H9 (cell line): ENCODE measurements at regions not wholly inside any gene's neighbourhood (a gene's known extent, or its start where the extent isn't known, plus 50 kb on each side); places are given as distances from the start of the nearest gene placed in this dataset.

Experiments
- DNase-seq: peaks from one replicate; pipeline ENCODE4 v3.0.0-alpha.2; 2017
- H2AFZ ChIP-seq: one replicate; pipeline ENCODE4 v1.6.1; 2013; ENCODE audit warnings: mild to moderate bottlenecking, low read length, control low read depth, moderate library complexity
- H2AK5ac ChIP-seq: 2 replicates; pipeline ENCODE4 v1.6.1; 2013; ENCODE audit warnings: low read length, control low read depth, mixed read lengths; ENCODE audit not compliant: insufficient read length
- H2BK120ac ChIP-seq: one replicate; pipeline ENCODE4 v1.6.1; 2013; ENCODE audit warnings: low read depth, mild to moderate bottlenecking, low read length, control low read depth, inconsistent platforms; ENCODE audit not compliant: poor library complexity, severe bottlenecking
- H2BK12ac ChIP-seq: 2 replicates; pipeline ENCODE4 v1.6.1; 2013; ENCODE audit warnings: low read length, control low read depth, mixed read lengths, low read depth; ENCODE audit not compliant: insufficient read length
- H2BK15ac ChIP-seq: 2 replicates; pipeline ENCODE4 v1.6.1; 2013; ENCODE audit warnings: low read depth, low read length, control low read depth
- H2BK20ac ChIP-seq: one replicate; pipeline ENCODE4 v1.6.1; 2013; ENCODE audit warnings: low read depth, mild to moderate bottlenecking, low read length, control low read depth, inconsistent platforms; ENCODE audit not compliant: poor library complexity, severe bottlenecking
- H2BK5ac ChIP-seq: 2 replicates; pipeline ENCODE4 v1.6.1; 2013; ENCODE audit warnings: low read length, control low read depth, mixed read lengths; ENCODE audit not compliant: insufficient read length
- H3K14ac ChIP-seq: 2 replicates; pipeline ENCODE4 v1.6.1; 2013; ENCODE audit warnings: low read length, control low read depth; ENCODE audit not compliant: insufficient read depth
- H3K18ac ChIP-seq: 2 replicates; pipeline ENCODE4 v1.6.1; 2013; ENCODE audit warnings: low read depth, mild to moderate bottlenecking, mixed read lengths, low read length, control low read depth; ENCODE audit not compliant: insufficient read length
- H3K23ac ChIP-seq: 2 replicates; pipeline ENCODE4 v1.6.1; 2013; ENCODE audit warnings: low read length, control low read depth, mixed read lengths, low read depth; ENCODE audit not compliant: insufficient read length
- H3K23me2 ChIP-seq: 2 replicates; pipeline ENCODE4 v1.6.1; 2013; ENCODE audit warnings: low read depth, mild to moderate bottlenecking, mixed read lengths, low read length, control low read depth; ENCODE audit not compliant: insufficient read length, poor library complexity, severe bottlenecking
- H3K27ac ChIP-seq: 2 replicates; pipeline ENCODE4 v1.5.1; 2013; ENCODE audit warnings: low read length, control low read depth, mixed read lengths, low read depth; ENCODE audit not compliant: insufficient read length
- H3K27me3 ChIP-seq: 2 replicates; pipeline ENCODE4 v1.6.1; 2013; ENCODE audit warnings: low read length, control low read depth, inconsistent platforms; ENCODE audit not compliant: insufficient read depth
- H3K4ac ChIP-seq: 2 replicates; pipeline ENCODE4 v1.6.1; 2013; ENCODE audit warnings: low read depth, mild to moderate bottlenecking, control low read depth, inconsistent platforms, low read length, moderate library complexity
- H3K4me1 ChIP-seq: 2 replicates; pipeline ENCODE4 v1.6.1; 2013; ENCODE audit warnings: low read length, control low read depth, inconsistent platforms; ENCODE audit not compliant: insufficient read depth
- H3K4me2 ChIP-seq: 2 replicates; pipeline ENCODE4 v1.6.1; 2013; ENCODE audit warnings: low read length, control low read depth, mixed read lengths; ENCODE audit not compliant: insufficient read length, insufficient read depth
- H3K56ac ChIP-seq: 2 replicates; pipeline ENCODE4 v1.6.1; 2013; ENCODE audit warnings: low read depth, mild to moderate bottlenecking, mixed read lengths, low read length, control low read depth; ENCODE audit not compliant: insufficient read length
- H3K79me1 ChIP-seq: 2 replicates; pipeline ENCODE4 v1.6.1; 2013; ENCODE audit warnings: low read depth, mild to moderate bottlenecking, moderate library complexity, low read length, control low read depth, inconsistent platforms; ENCODE audit not compliant: insufficient read depth, poor library complexity, severe bottlenecking
- H3K79me2 ChIP-seq: 2 replicates; pipeline ENCODE4 v1.6.1; 2013; ENCODE audit warnings: low read length, control low read depth, inconsistent platforms; ENCODE audit not compliant: insufficient read depth
- H3K9ac ChIP-seq: 2 replicates; pipeline ENCODE4 v1.6.1; 2013; ENCODE audit warnings: low read length, control low read depth, mixed read lengths; ENCODE audit not compliant: insufficient read length; ENCODE audit errors: extremely low read depth
- H3K9me3 ChIP-seq: one replicate; pipeline ENCODE4 v1.6.1; 2013; ENCODE audit warnings: low read depth, low read length, inconsistent platforms; ENCODE audit not compliant: control insufficient read depth
- H3T11ph ChIP-seq: one replicate; pipeline ENCODE4 v1.6.1; 2013; ENCODE audit warnings: mild to moderate bottlenecking, low read length, control low read depth, inconsistent platforms
- H4K20me1 ChIP-seq: one replicate; pipeline ENCODE4 v1.6.1; 2013; ENCODE audit not compliant: control insufficient read depth, insufficient read length, insufficient read depth
- H4K5ac ChIP-seq: 2 replicates; pipeline ENCODE4 v1.6.1; 2013; ENCODE audit warnings: low read depth, mild to moderate bottlenecking, mixed read lengths, low read length, control low read depth; ENCODE audit not compliant: insufficient read length
- H4K8ac ChIP-seq: replicated peaks from 2 replicates; pipeline ENCODE4 v1.6.1; 2013; ENCODE audit warnings: low read length, control low read depth, mixed read lengths, low read depth; ENCODE audit not compliant: insufficient read length
- H4K91ac ChIP-seq: 2 replicates; pipeline ENCODE4 v1.6.1; 2013; ENCODE audit warnings: low read depth, mild to moderate bottlenecking, moderate library complexity, mixed read lengths, low read length, control low read depth; ENCODE audit not compliant: insufficient read length
- H3K27ac Mint-ChIP-seq, 3 experiments: 2 replicates in 2 of 3; 3 replicates in 1 of 3; pipeline ENCODE4 v1.8.0; 2020 to 2021; ENCODE audit warnings: mixed read lengths in 3 of 3, mild to moderate bottlenecking in 1 of 3, moderate library complexity in 1 of 3
- H3K27me3 Mint-ChIP-seq: 2 replicates; pipeline ENCODE4 v1.8.0; 2021; ENCODE audit warnings: low read depth, mild to moderate bottlenecking, moderate library complexity, mixed read lengths
- H3K36me3 Mint-ChIP-seq, 3 experiments: 2 replicates in 2 of 3; 3 replicates in 1 of 3; pipeline ENCODE4 v1.8.0; 2020 to 2021; ENCODE audit warnings: low read depth in 3 of 3, mixed read lengths in 3 of 3; ENCODE audit not compliant: insufficient read depth in 1 of 3
- H3K4me1 Mint-ChIP-seq, 2 experiments: 2 replicates each; pipeline ENCODE4 v1.8.0; 2020; ENCODE audit warnings: mixed read lengths in 2 of 2
- H3K4me3 Mint-ChIP-seq, 2 experiments: 2 replicates in 1 of 2; 3 replicates in 1 of 2; pipeline ENCODE4 v1.8.0; 2020 to 2021; ENCODE audit warnings: mild to moderate bottlenecking in 2 of 2, mixed read lengths in 2 of 2, moderate library complexity in 1 of 2
- H3K9me3 Mint-ChIP-seq, 2 experiments: 2 replicates in 1 of 2; 3 replicates in 1 of 2; pipeline ENCODE4 v1.8.0; 2020; ENCODE audit warnings: mild to moderate bottlenecking in 2 of 2, mixed read lengths in 2 of 2, moderate library complexity in 1 of 2
- WGBS: extraction: QIAGEN DNeasy Blood & Tissue Kit; methylation state at CpG from one replicate; pipeline ENCODE4 v1.1.7; 2013; ENCODE audit warnings: missing lambda C conversion rate, low lambda C conversion rate, mixed read lengths; ENCODE audit not compliant: insufficient read length; ENCODE audit errors: extremely low coverage; 5-methylcytosine and 5-hydroxymethylcytosine counted together
- TF ChIP-seq, protein P1 (sequence below): fragments of 200-600 bp; sonication (generic); conservative IDR thresholded peaks from 3 replicates; pipeline ENCODE4 v1.8.0; 2021; ENCODE audit warnings: antibody characterized with exemption, mild to moderate bottlenecking

DNA sequence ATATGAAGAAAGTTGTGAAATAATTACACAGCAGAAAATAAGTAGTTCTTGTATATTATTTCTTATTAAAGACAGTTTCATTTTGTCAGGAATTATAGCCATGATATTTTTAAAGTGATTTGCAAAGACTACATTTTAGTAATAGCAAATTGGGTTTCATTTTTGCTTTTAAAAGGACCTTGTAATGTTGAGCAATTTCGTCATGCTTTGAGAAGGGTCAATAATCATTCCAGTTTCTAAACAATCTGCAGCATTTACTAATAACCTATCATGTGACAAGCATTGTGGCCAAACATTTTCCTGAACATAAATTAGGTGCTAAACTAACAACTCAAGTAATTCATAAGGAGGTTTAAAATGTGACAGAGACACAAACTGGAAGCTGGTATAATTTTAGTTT lies 214.4 kb upstream of the CBLB start:
- no CpG with 5 or more reads among the region's 1 CpG for WGBS

More for the DNA sequence above, 214.4 kb upstream of the CBLB start:
- no peaks in the 10 kb centered on the region for H3K79me1 ChIP-seq
- H2BK20ac ChIP-seq = no peak overlapping the region
- peaks cover 3 to 5% of the 10 kb centered on the region in 2 experiments; a peak in 3 of 5 replicates for H3K9me3 Mint-ChIP-seq
- H3K23me2 ChIP-seq = no peaks in the 10 kb centered on the region
- no peak overlapping the region for H3K4me3 Mint-ChIP-seq
- no peaks in the 10 kb centered on the region for H4K20me1 ChIP-seq
- H2AK5ac ChIP-seq = no peak overlapping the region
- H2BK120ac ChIP-seq = no peak overlapping the region
- H3K23ac ChIP-seq = no peak overlapping the region
- TF ChIP-seq, protein P1, sequence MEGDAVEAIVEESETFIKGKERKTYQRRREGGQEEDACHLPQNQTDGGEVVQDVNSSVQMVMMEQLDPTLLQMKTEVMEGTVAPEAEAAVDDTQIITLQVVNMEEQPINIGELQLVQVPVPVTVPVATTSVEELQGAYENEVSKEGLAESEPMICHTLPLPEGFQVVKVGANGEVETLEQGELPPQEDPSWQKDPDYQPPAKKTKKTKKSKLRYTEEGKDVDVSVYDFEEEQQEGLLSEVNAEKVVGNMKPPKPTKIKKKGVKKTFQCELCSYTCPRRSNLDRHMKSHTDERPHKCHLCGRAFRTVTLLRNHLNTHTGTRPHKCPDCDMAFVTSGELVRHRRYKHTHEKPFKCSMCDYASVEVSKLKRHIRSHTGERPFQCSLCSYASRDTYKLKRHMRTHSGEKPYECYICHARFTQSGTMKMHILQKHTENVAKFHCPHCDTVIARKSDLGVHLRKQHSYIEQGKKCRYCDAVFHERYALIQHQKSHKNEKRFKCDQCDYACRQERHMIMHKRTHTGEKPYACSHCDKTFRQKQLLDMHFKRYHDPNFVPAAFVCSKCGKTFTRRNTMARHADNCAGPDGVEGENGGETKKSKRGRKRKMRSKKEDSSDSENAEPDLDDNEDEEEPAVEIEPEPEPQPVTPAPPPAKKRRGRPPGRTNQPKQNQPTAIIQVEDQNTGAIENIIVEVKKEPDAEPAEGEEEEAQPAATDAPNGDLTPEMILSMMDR = no peak
- no peaks in the 10 kb centered on the region for H3K27me3 Mint-ChIP-seq
- H3T11ph ChIP-seq = no peak overlapping the region
- H2AFZ ChIP-seq = no peak overlapping the region
- no peak overlapping the region for H3K14ac ChIP-seq
- H3K4me2 ChIP-seq = no peak overlapping the region
- no peak for DNase-seq
- no peak overlapping the region for H2BK15ac ChIP-seq
- H3K9me3 ChIP-seq = no peaks in the 10 kb centered on the region
- H3K27ac ChIP-seq = no peak overlapping the region
- no peak overlapping the region for H3K4ac ChIP-seq
- H2BK12ac ChIP-seq = no peak overlapping the region
- no peak overlapping the region for H4K5ac ChIP-seq
- no peaks in the 10 kb centered on the region for H3K27me3 ChIP-seq
- no peak overlapping the region for H3K9ac ChIP-seq
- H3K4me1 Mint-ChIP-seq = no peaks in the 10 kb centered on the region; a peak in 1 of 4 replicates
- H3K18ac ChIP-seq = no peak overlapping the region
- no peaks in the 10 kb centered on the region for H3K79me2 ChIP-seq
- H2BK5ac ChIP-seq = no peak overlapping the region
- H3K56ac ChIP-seq = no peak overlapping the region
- no peaks in the 10 kb centered on the region for H3K4me1 ChIP-seq
- H3K36me3 Mint-ChIP-seq = peaks cover 0 to 13% (median 3%) of the 10 kb centered on the region in 3 experiments; a peak in 5 of 7 replicates
- H4K91ac ChIP-seq = no peak overlapping the region
- no peak overlapping the region for H3K27ac Mint-ChIP-seq
- H4K8ac ChIP-seq = no peak overlapping the region
